WI38 (cell line): ENCODE measurements at regions not wholly inside any gene's neighbourhood (a gene's known extent, or its start where the extent isn't known, plus 50 kb on each side); places are given as distances from the start of the nearest gene placed in this dataset.

Source experiments
- H3K4me3 ChIP-seq: 2 replicates; pipeline ENCODE4 v1.5.1; 2011; ENCODE audit warnings: low read depth, mild to moderate bottlenecking, control low read depth, low read length
- CTCF ChIP-seq: IDR thresholded peaks from 2 replicates; pipeline ENCODE4 v1.5.1; 2012; ENCODE audit warnings: low read depth, mild to moderate bottlenecking, control low read depth, low read length

DNA sequence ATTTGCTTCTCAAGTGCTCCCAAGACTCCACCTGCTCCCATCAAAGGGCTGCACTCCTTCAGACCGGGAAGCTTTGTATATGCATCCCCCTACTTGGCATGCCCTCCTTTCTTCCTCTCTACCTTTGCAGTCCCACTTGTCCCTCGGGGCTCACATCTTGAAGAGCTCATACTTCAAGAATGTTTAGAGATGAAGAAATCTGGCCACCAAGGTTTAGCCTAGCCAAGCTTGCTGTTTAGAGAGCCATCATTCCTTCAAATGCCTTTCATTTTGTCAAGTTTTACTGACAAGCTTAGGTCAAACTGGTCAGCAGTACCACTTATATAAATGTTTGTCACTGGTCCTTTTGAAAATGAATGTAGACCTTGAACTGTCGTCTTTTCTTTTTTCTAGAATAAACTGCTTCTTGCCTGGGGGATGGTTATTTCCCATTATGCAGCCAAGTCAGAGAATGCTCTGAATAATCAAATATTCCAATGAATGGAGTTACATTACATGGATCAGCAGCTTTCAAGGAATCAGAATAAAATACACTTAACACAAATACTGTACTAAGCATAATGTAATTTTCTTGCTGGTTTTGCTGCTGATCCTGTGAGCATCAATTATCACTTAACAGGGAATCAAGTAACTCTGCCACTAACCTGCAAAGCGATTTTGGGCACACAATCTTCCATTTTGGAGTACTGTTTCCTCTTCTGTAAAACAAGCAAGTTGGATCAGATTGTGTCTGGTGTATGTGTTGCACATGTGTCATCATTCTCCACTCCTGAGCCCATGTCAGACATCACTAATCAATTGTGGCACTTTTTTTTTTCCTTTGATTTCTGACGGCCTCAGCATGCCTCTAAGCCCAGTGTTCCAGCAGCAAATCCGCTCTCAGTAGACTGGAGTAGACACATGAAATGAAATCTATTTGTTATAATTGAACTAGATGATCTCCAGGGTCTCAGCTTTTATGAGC, 357.9 kb downstream of the PTEN start:
- TF ChIP-seq CTCF = no peak
- no peak overlapping the region for H3K4me3 ChIP-seq

DNA sequence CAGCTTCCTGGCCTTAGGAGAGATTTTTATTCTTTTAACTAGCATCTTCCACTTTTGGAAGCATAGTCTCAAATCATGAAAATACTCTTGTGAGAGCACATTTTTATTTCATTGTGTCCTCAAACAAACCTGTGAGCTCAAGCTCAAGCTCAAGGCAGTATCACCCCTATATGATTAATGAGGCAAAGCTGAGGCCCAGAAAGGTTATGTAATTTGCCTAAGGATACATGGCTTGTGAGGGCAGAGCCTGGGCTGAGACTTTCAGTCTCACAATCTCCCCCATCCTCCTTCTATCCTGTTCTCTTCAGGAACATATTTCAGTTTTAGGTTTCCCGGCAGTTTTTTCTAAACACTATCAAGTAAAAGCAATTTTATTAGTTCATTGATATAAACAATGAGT, 359.5 kb downstream of the PTEN start:
- no peak for TF ChIP-seq CTCF
- H3K4me3 ChIP-seq = no peak overlapping the region
